ENCODE measurements at regions not wholly inside any gene's neighbourhood (a gene's known extent, or its start where the extent isn't known, plus 50 kb on each side); places are given as distances from the start of the nearest gene placed in this dataset.

DNA sequence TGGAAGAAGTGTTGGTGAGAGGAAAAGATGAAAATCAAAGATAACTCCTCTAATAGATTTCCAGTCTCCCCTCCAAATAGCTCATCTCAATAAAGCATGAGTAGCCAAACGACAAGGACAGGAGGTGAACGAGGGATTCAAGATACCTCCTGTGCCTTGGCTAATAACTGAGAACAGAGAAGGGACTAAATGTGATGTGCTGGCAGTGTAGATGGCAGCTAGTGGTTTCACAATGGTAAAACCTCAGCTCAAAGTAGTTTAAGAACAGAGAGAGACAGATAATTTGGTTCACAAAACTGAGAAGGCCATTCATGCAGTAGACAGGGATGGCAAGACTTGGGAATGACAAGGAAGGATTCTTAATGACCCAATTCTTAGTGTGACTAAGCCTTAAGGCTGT, 292.6 kb downstream of the EFHB start:
- TF ChIP-seq STAT1 (conservative IDR thresholded peaks at IDR 0.05) (no peak), SRF (IDR thresholded peaks at IDR 0.05; ENCODE audit: low read depth in 2 of 2, low read length in 2 of 2) (no peak), CTCF (IDR thresholded peaks at IDR 0.05 in 2 of 3, conservative IDR thresholded peaks at IDR 0.05 in 1 of 3; ENCODE audit: control insufficient read depth in 2 of 3, extremely low read depth in 1 of 3, insufficient read depth in 1 of 3, low read depth in 3 of 3, low read length in 3 of 3) (no peak), RAD21 (IDR thresholded peaks at IDR 0.05; ENCODE audit: insufficient read depth, low read depth, low read length) (no peak), JUNB (IDR thresholded peaks at IDR 0.05) (no peak), POLR2AphosphoS5 (IDR thresholded peaks at IDR 0.05; ENCODE audit: low read length) (no peak)
